H9 (cell line): ENCODE measurements at regions not wholly inside any gene's neighbourhood (a gene's known extent, or its start where the extent isn't known, plus 50 kb on each side); places are given as distances from the start of the nearest gene placed in this dataset.

ENCODE experiments used
- DNase-seq: peaks from one replicate; pipeline ENCODE4 v3.0.0-alpha.2; 2017
- H2AFZ ChIP-seq: one replicate; pipeline ENCODE4 v1.6.1; 2013; ENCODE audit warnings: mild to moderate bottlenecking, low read length, control low read depth, moderate library complexity
- H2AK5ac ChIP-seq: 2 replicates; pipeline ENCODE4 v1.6.1; 2013; ENCODE audit warnings: low read length, control low read depth, mixed read lengths; ENCODE audit not compliant: insufficient read length
- H2BK120ac ChIP-seq: one replicate; pipeline ENCODE4 v1.6.1; 2013; ENCODE audit warnings: low read depth, mild to moderate bottlenecking, low read length, control low read depth, inconsistent platforms; ENCODE audit not compliant: poor library complexity, severe bottlenecking
- H2BK12ac ChIP-seq: 2 replicates; pipeline ENCODE4 v1.6.1; 2013; ENCODE audit warnings: low read length, control low read depth, mixed read lengths, low read depth; ENCODE audit not compliant: insufficient read length
- H2BK15ac ChIP-seq: 2 replicates; pipeline ENCODE4 v1.6.1; 2013; ENCODE audit warnings: low read depth, low read length, control low read depth
- H2BK20ac ChIP-seq: one replicate; pipeline ENCODE4 v1.6.1; 2013; ENCODE audit warnings: low read depth, mild to moderate bottlenecking, low read length, control low read depth, inconsistent platforms; ENCODE audit not compliant: poor library complexity, severe bottlenecking
- H2BK5ac ChIP-seq: 2 replicates; pipeline ENCODE4 v1.6.1; 2013; ENCODE audit warnings: low read length, control low read depth, mixed read lengths; ENCODE audit not compliant: insufficient read length
- H3K14ac ChIP-seq: 2 replicates; pipeline ENCODE4 v1.6.1; 2013; ENCODE audit warnings: low read length, control low read depth; ENCODE audit not compliant: insufficient read depth
- H3K18ac ChIP-seq: 2 replicates; pipeline ENCODE4 v1.6.1; 2013; ENCODE audit warnings: low read depth, mild to moderate bottlenecking, mixed read lengths, low read length, control low read depth; ENCODE audit not compliant: insufficient read length
- H3K23ac ChIP-seq: 2 replicates; pipeline ENCODE4 v1.6.1; 2013; ENCODE audit warnings: low read length, control low read depth, mixed read lengths, low read depth; ENCODE audit not compliant: insufficient read length
- H3K23me2 ChIP-seq: 2 replicates; pipeline ENCODE4 v1.6.1; 2013; ENCODE audit warnings: low read depth, mild to moderate bottlenecking, mixed read lengths, low read length, control low read depth; ENCODE audit not compliant: insufficient read length, poor library complexity, severe bottlenecking
- H3K27ac ChIP-seq: 2 replicates; pipeline ENCODE4 v1.5.1; 2013; ENCODE audit warnings: low read length, control low read depth, mixed read lengths, low read depth; ENCODE audit not compliant: insufficient read length
- H3K27me3 ChIP-seq: 2 replicates; pipeline ENCODE4 v1.6.1; 2013; ENCODE audit warnings: low read length, control low read depth, inconsistent platforms; ENCODE audit not compliant: insufficient read depth
- H3K4ac ChIP-seq: 2 replicates; pipeline ENCODE4 v1.6.1; 2013; ENCODE audit warnings: low read depth, mild to moderate bottlenecking, control low read depth, inconsistent platforms, low read length, moderate library complexity
- H3K4me1 ChIP-seq: 2 replicates; pipeline ENCODE4 v1.6.1; 2013; ENCODE audit warnings: low read length, control low read depth, inconsistent platforms; ENCODE audit not compliant: insufficient read depth
- H3K4me2 ChIP-seq: 2 replicates; pipeline ENCODE4 v1.6.1; 2013; ENCODE audit warnings: low read length, control low read depth, mixed read lengths; ENCODE audit not compliant: insufficient read length, insufficient read depth
- H3K56ac ChIP-seq: 2 replicates; pipeline ENCODE4 v1.6.1; 2013; ENCODE audit warnings: low read depth, mild to moderate bottlenecking, mixed read lengths, low read length, control low read depth; ENCODE audit not compliant: insufficient read length
- H3K79me1 ChIP-seq: 2 replicates; pipeline ENCODE4 v1.6.1; 2013; ENCODE audit warnings: low read depth, mild to moderate bottlenecking, moderate library complexity, low read length, control low read depth, inconsistent platforms; ENCODE audit not compliant: insufficient read depth, poor library complexity, severe bottlenecking
- H3K79me2 ChIP-seq: 2 replicates; pipeline ENCODE4 v1.6.1; 2013; ENCODE audit warnings: low read length, control low read depth, inconsistent platforms; ENCODE audit not compliant: insufficient read depth
- H3K9ac ChIP-seq: 2 replicates; pipeline ENCODE4 v1.6.1; 2013; ENCODE audit warnings: low read length, control low read depth, mixed read lengths; ENCODE audit not compliant: insufficient read length; ENCODE audit errors: extremely low read depth
- H3K9me3 ChIP-seq: one replicate; pipeline ENCODE4 v1.6.1; 2013; ENCODE audit warnings: low read depth, low read length, inconsistent platforms; ENCODE audit not compliant: control insufficient read depth
- H3T11ph ChIP-seq: one replicate; pipeline ENCODE4 v1.6.1; 2013; ENCODE audit warnings: mild to moderate bottlenecking, low read length, control low read depth, inconsistent platforms
- H4K20me1 ChIP-seq: one replicate; pipeline ENCODE4 v1.6.1; 2013; ENCODE audit not compliant: control insufficient read depth, insufficient read length, insufficient read depth
- H4K5ac ChIP-seq: 2 replicates; pipeline ENCODE4 v1.6.1; 2013; ENCODE audit warnings: low read depth, mild to moderate bottlenecking, mixed read lengths, low read length, control low read depth; ENCODE audit not compliant: insufficient read length
- H4K8ac ChIP-seq: replicated peaks from 2 replicates; pipeline ENCODE4 v1.6.1; 2013; ENCODE audit warnings: low read length, control low read depth, mixed read lengths, low read depth; ENCODE audit not compliant: insufficient read length
- H4K91ac ChIP-seq: 2 replicates; pipeline ENCODE4 v1.6.1; 2013; ENCODE audit warnings: low read depth, mild to moderate bottlenecking, moderate library complexity, mixed read lengths, low read length, control low read depth; ENCODE audit not compliant: insufficient read length
- H3K27ac Mint-ChIP-seq, 3 experiments: 2 replicates in 2 of 3; 3 replicates in 1 of 3; pipeline ENCODE4 v1.8.0; 2020 to 2021; ENCODE audit warnings: mixed read lengths in 3 of 3, mild to moderate bottlenecking in 1 of 3, moderate library complexity in 1 of 3
- H3K27me3 Mint-ChIP-seq: 2 replicates; pipeline ENCODE4 v1.8.0; 2021; ENCODE audit warnings: low read depth, mild to moderate bottlenecking, moderate library complexity, mixed read lengths
- H3K36me3 Mint-ChIP-seq, 3 experiments: 2 replicates in 2 of 3; 3 replicates in 1 of 3; pipeline ENCODE4 v1.8.0; 2020 to 2021; ENCODE audit warnings: low read depth in 3 of 3, mixed read lengths in 3 of 3; ENCODE audit not compliant: insufficient read depth in 1 of 3
- H3K4me1 Mint-ChIP-seq, 2 experiments: 2 replicates each; pipeline ENCODE4 v1.8.0; 2020; ENCODE audit warnings: mixed read lengths in 2 of 2
- H3K4me3 Mint-ChIP-seq, 2 experiments: 2 replicates in 1 of 2; 3 replicates in 1 of 2; pipeline ENCODE4 v1.8.0; 2020 to 2021; ENCODE audit warnings: mild to moderate bottlenecking in 2 of 2, mixed read lengths in 2 of 2, moderate library complexity in 1 of 2
- H3K9me3 Mint-ChIP-seq, 2 experiments: 2 replicates in 1 of 2; 3 replicates in 1 of 2; pipeline ENCODE4 v1.8.0; 2020; ENCODE audit warnings: mild to moderate bottlenecking in 2 of 2, mixed read lengths in 2 of 2, moderate library complexity in 1 of 2
- WGBS: extraction: QIAGEN DNeasy Blood & Tissue Kit; methylation state at CpG from one replicate; pipeline ENCODE4 v1.1.7; 2013; ENCODE audit warnings: missing lambda C conversion rate, low lambda C conversion rate, mixed read lengths; ENCODE audit not compliant: insufficient read length; ENCODE audit errors: extremely low coverage; 5-methylcytosine and 5-hydroxymethylcytosine counted together
- TF ChIP-seq, protein P1 (sequence below): fragments of 200-600 bp; sonication (generic); conservative IDR thresholded peaks from 3 replicates; pipeline ENCODE4 v1.8.0; 2021; ENCODE audit warnings: antibody characterized with exemption, mild to moderate bottlenecking

DNA sequence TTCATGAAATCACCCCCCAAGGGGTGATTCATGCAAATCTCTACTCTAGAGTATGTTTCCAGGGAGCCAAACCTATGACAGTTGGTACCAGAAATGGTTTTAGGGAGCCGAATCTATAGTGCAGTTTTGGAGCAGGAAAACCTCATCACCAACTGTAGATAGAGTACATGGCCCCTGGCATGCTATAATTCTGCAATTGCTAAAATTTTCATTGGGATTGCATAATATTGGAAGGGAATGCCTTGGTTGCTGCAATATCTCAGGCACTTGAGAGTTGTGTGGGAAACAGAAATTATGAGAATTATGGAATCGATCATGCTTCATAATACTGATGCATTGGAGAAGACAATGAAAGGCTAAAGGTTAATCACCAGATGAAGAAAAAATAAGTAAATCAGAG, 148.2 kb upstream of the PLPPR1 start:
- H3K4me3 Mint-ChIP-seq: no peak overlapping the region
- no peak overlapping the region for H3K27ac ChIP-seq
- H3K18ac ChIP-seq: no peak overlapping the region
- no peak overlapping the region for H2AFZ ChIP-seq
- H3K14ac ChIP-seq: no peak overlapping the region
- no peaks in the 10 kb centered on the region for H3K23me2 ChIP-seq
- H3K9me3 Mint-ChIP-seq: no peaks in the 10 kb centered on the region
- H3K4me1 ChIP-seq: no peaks in the 10 kb centered on the region
- H3K23ac ChIP-seq: no peak overlapping the region
- no peaks in the 10 kb centered on the region for H3K27me3 ChIP-seq
- H3K9me3 ChIP-seq: no peaks in the 10 kb centered on the region
- H2BK12ac ChIP-seq: no peak overlapping the region
- H2BK5ac ChIP-seq: no peak overlapping the region
- H4K5ac ChIP-seq: no peak overlapping the region
- H4K8ac ChIP-seq: no peak overlapping the region
- no peak overlapping the region for H3T11ph ChIP-seq
- no peak overlapping the region for H3K27ac Mint-ChIP-seq
- no peak overlapping the region for H3K4me2 ChIP-seq
- no peaks in the 10 kb centered on the region; a peak in 1 of 4 replicates for H3K4me1 Mint-ChIP-seq
- no peak overlapping the region for H2BK15ac ChIP-seq
- no peak overlapping the region for H3K9ac ChIP-seq
- DNase-seq: no peak
- no peaks in the 10 kb centered on the region for H4K20me1 ChIP-seq
- H3K56ac ChIP-seq: no peak overlapping the region
- no peak overlapping the region for H3K4ac ChIP-seq
- no peak overlapping the region for H2BK20ac ChIP-seq
- no peaks in the 10 kb centered on the region for H3K79me2 ChIP-seq
- no CpG with 5 or more reads among the region's 2 CpGs for WGBS
- H3K36me3 Mint-ChIP-seq: no peaks in the 10 kb centered on the region
- H2AK5ac ChIP-seq: no peak overlapping the region
- no peak overlapping the region for H4K91ac ChIP-seq
- TF ChIP-seq, protein P1, sequence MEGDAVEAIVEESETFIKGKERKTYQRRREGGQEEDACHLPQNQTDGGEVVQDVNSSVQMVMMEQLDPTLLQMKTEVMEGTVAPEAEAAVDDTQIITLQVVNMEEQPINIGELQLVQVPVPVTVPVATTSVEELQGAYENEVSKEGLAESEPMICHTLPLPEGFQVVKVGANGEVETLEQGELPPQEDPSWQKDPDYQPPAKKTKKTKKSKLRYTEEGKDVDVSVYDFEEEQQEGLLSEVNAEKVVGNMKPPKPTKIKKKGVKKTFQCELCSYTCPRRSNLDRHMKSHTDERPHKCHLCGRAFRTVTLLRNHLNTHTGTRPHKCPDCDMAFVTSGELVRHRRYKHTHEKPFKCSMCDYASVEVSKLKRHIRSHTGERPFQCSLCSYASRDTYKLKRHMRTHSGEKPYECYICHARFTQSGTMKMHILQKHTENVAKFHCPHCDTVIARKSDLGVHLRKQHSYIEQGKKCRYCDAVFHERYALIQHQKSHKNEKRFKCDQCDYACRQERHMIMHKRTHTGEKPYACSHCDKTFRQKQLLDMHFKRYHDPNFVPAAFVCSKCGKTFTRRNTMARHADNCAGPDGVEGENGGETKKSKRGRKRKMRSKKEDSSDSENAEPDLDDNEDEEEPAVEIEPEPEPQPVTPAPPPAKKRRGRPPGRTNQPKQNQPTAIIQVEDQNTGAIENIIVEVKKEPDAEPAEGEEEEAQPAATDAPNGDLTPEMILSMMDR: no peak
- H3K79me1 ChIP-seq: no peaks in the 10 kb centered on the region
- no peaks in the 10 kb centered on the region for H3K27me3 Mint-ChIP-seq
- H2BK120ac ChIP-seq: no peak overlapping the region
